H9 (cell line): ENCODE measurements at regions not wholly inside any gene's neighbourhood (a gene's known extent, or its start where the extent isn't known, plus 50 kb on each side); places are given as distances from the start of the nearest gene placed in this dataset.

ENCODE experiments used
- DNase-seq: peaks from one replicate; pipeline ENCODE4 v3.0.0-alpha.2; 2017
- H2AFZ ChIP-seq: one replicate; pipeline ENCODE4 v1.6.1; 2013; ENCODE audit warnings: mild to moderate bottlenecking, low read length, control low read depth, moderate library complexity
- H2AK5ac ChIP-seq: 2 replicates; pipeline ENCODE4 v1.6.1; 2013; ENCODE audit warnings: low read length, control low read depth, mixed read lengths; ENCODE audit not compliant: insufficient read length
- H2BK120ac ChIP-seq: one replicate; pipeline ENCODE4 v1.6.1; 2013; ENCODE audit warnings: low read depth, mild to moderate bottlenecking, low read length, control low read depth, inconsistent platforms; ENCODE audit not compliant: poor library complexity, severe bottlenecking
- H2BK12ac ChIP-seq: 2 replicates; pipeline ENCODE4 v1.6.1; 2013; ENCODE audit warnings: low read length, control low read depth, mixed read lengths, low read depth; ENCODE audit not compliant: insufficient read length
- H2BK15ac ChIP-seq: 2 replicates; pipeline ENCODE4 v1.6.1; 2013; ENCODE audit warnings: low read depth, low read length, control low read depth
- H2BK20ac ChIP-seq: one replicate; pipeline ENCODE4 v1.6.1; 2013; ENCODE audit warnings: low read depth, mild to moderate bottlenecking, low read length, control low read depth, inconsistent platforms; ENCODE audit not compliant: poor library complexity, severe bottlenecking
- H2BK5ac ChIP-seq: 2 replicates; pipeline ENCODE4 v1.6.1; 2013; ENCODE audit warnings: low read length, control low read depth, mixed read lengths; ENCODE audit not compliant: insufficient read length
- H3K14ac ChIP-seq: 2 replicates; pipeline ENCODE4 v1.6.1; 2013; ENCODE audit warnings: low read length, control low read depth; ENCODE audit not compliant: insufficient read depth
- H3K18ac ChIP-seq: 2 replicates; pipeline ENCODE4 v1.6.1; 2013; ENCODE audit warnings: low read depth, mild to moderate bottlenecking, mixed read lengths, low read length, control low read depth; ENCODE audit not compliant: insufficient read length
- H3K23ac ChIP-seq: 2 replicates; pipeline ENCODE4 v1.6.1; 2013; ENCODE audit warnings: low read length, control low read depth, mixed read lengths, low read depth; ENCODE audit not compliant: insufficient read length
- H3K23me2 ChIP-seq: 2 replicates; pipeline ENCODE4 v1.6.1; 2013; ENCODE audit warnings: low read depth, mild to moderate bottlenecking, mixed read lengths, low read length, control low read depth; ENCODE audit not compliant: insufficient read length, poor library complexity, severe bottlenecking
- H3K27ac ChIP-seq: 2 replicates; pipeline ENCODE4 v1.5.1; 2013; ENCODE audit warnings: low read length, control low read depth, mixed read lengths, low read depth; ENCODE audit not compliant: insufficient read length
- H3K27me3 ChIP-seq: 2 replicates; pipeline ENCODE4 v1.6.1; 2013; ENCODE audit warnings: low read length, control low read depth, inconsistent platforms; ENCODE audit not compliant: insufficient read depth
- H3K4ac ChIP-seq: 2 replicates; pipeline ENCODE4 v1.6.1; 2013; ENCODE audit warnings: low read depth, mild to moderate bottlenecking, control low read depth, inconsistent platforms, low read length, moderate library complexity
- H3K4me1 ChIP-seq: 2 replicates; pipeline ENCODE4 v1.6.1; 2013; ENCODE audit warnings: low read length, control low read depth, inconsistent platforms; ENCODE audit not compliant: insufficient read depth
- H3K4me2 ChIP-seq: 2 replicates; pipeline ENCODE4 v1.6.1; 2013; ENCODE audit warnings: low read length, control low read depth, mixed read lengths; ENCODE audit not compliant: insufficient read length, insufficient read depth
- H3K56ac ChIP-seq: 2 replicates; pipeline ENCODE4 v1.6.1; 2013; ENCODE audit warnings: low read depth, mild to moderate bottlenecking, mixed read lengths, low read length, control low read depth; ENCODE audit not compliant: insufficient read length
- H3K79me1 ChIP-seq: 2 replicates; pipeline ENCODE4 v1.6.1; 2013; ENCODE audit warnings: low read depth, mild to moderate bottlenecking, moderate library complexity, low read length, control low read depth, inconsistent platforms; ENCODE audit not compliant: insufficient read depth, poor library complexity, severe bottlenecking
- H3K79me2 ChIP-seq: 2 replicates; pipeline ENCODE4 v1.6.1; 2013; ENCODE audit warnings: low read length, control low read depth, inconsistent platforms; ENCODE audit not compliant: insufficient read depth
- H3K9ac ChIP-seq: 2 replicates; pipeline ENCODE4 v1.6.1; 2013; ENCODE audit warnings: low read length, control low read depth, mixed read lengths; ENCODE audit not compliant: insufficient read length; ENCODE audit errors: extremely low read depth
- H3K9me3 ChIP-seq: one replicate; pipeline ENCODE4 v1.6.1; 2013; ENCODE audit warnings: low read depth, low read length, inconsistent platforms; ENCODE audit not compliant: control insufficient read depth
- H3T11ph ChIP-seq: one replicate; pipeline ENCODE4 v1.6.1; 2013; ENCODE audit warnings: mild to moderate bottlenecking, low read length, control low read depth, inconsistent platforms
- H4K20me1 ChIP-seq: one replicate; pipeline ENCODE4 v1.6.1; 2013; ENCODE audit not compliant: control insufficient read depth, insufficient read length, insufficient read depth
- H4K5ac ChIP-seq: 2 replicates; pipeline ENCODE4 v1.6.1; 2013; ENCODE audit warnings: low read depth, mild to moderate bottlenecking, mixed read lengths, low read length, control low read depth; ENCODE audit not compliant: insufficient read length
- H4K8ac ChIP-seq: replicated peaks from 2 replicates; pipeline ENCODE4 v1.6.1; 2013; ENCODE audit warnings: low read length, control low read depth, mixed read lengths, low read depth; ENCODE audit not compliant: insufficient read length
- H4K91ac ChIP-seq: 2 replicates; pipeline ENCODE4 v1.6.1; 2013; ENCODE audit warnings: low read depth, mild to moderate bottlenecking, moderate library complexity, mixed read lengths, low read length, control low read depth; ENCODE audit not compliant: insufficient read length
- H3K27ac Mint-ChIP-seq, 3 experiments: 2 replicates in 2 of 3; 3 replicates in 1 of 3; pipeline ENCODE4 v1.8.0; 2020 to 2021; ENCODE audit warnings: mixed read lengths in 3 of 3, mild to moderate bottlenecking in 1 of 3, moderate library complexity in 1 of 3
- H3K27me3 Mint-ChIP-seq: 2 replicates; pipeline ENCODE4 v1.8.0; 2021; ENCODE audit warnings: low read depth, mild to moderate bottlenecking, moderate library complexity, mixed read lengths
- H3K36me3 Mint-ChIP-seq, 3 experiments: 2 replicates in 2 of 3; 3 replicates in 1 of 3; pipeline ENCODE4 v1.8.0; 2020 to 2021; ENCODE audit warnings: low read depth in 3 of 3, mixed read lengths in 3 of 3; ENCODE audit not compliant: insufficient read depth in 1 of 3
- H3K4me1 Mint-ChIP-seq, 2 experiments: 2 replicates each; pipeline ENCODE4 v1.8.0; 2020; ENCODE audit warnings: mixed read lengths in 2 of 2
- H3K4me3 Mint-ChIP-seq, 2 experiments: 2 replicates in 1 of 2; 3 replicates in 1 of 2; pipeline ENCODE4 v1.8.0; 2020 to 2021; ENCODE audit warnings: mild to moderate bottlenecking in 2 of 2, mixed read lengths in 2 of 2, moderate library complexity in 1 of 2
- H3K9me3 Mint-ChIP-seq, 2 experiments: 2 replicates in 1 of 2; 3 replicates in 1 of 2; pipeline ENCODE4 v1.8.0; 2020; ENCODE audit warnings: mild to moderate bottlenecking in 2 of 2, mixed read lengths in 2 of 2, moderate library complexity in 1 of 2
- WGBS: extraction: QIAGEN DNeasy Blood & Tissue Kit; methylation state at CpG from one replicate; pipeline ENCODE4 v1.1.7; 2013; ENCODE audit warnings: missing lambda C conversion rate, low lambda C conversion rate, mixed read lengths; ENCODE audit not compliant: insufficient read length; ENCODE audit errors: extremely low coverage; 5-methylcytosine and 5-hydroxymethylcytosine counted together
- TF ChIP-seq, protein P1 (sequence below): fragments of 200-600 bp; sonication (generic); conservative IDR thresholded peaks from 3 replicates; pipeline ENCODE4 v1.8.0; 2021; ENCODE audit warnings: antibody characterized with exemption, mild to moderate bottlenecking

DNA sequence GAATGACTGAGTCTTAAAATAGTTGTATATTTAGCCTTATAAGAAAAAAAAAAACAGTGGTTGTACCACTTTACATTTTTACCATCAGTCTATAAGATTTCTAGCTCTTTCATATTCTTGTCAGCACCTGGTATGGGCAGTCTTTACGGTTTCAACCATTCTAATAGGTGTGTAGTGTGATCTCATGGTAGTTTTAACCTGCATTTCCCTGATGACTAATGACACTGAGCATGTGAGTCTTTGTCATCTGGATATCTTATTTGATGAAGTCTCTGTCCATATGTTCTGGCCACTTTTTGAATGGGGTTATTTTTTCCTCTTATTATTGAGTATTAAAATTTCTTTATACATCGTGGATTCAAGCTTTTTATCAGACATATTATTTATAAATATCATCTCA, 365.3 kb upstream of the IGFBP3 start:
- Histone ChIP-seq H3K79me2 (no peaks in the 10 kb centered on the region), H2BK5ac (no peak overlapping the region), H3K4me1 (peaks cover 2% of the 10 kb centered on the region; the same call in 1 of the 2 replicates), H4K91ac (no peak overlapping the region), H3K18ac (no peak overlapping the region), H4K20me1 (no peaks in the 10 kb centered on the region), H3K27ac (no peak overlapping the region), H2BK12ac (no peak overlapping the region), H3K4ac (no peak overlapping the region), H3K23ac (no peak overlapping the region), H4K8ac (no peak overlapping the region), H3K23me2 (no peaks in the 10 kb centered on the region), H3K9me3 (no peaks in the 10 kb centered on the region), H2BK120ac (no peak overlapping the region), H2BK15ac (no peak overlapping the region), H3K27me3 (no peaks in the 10 kb centered on the region), H3K4me2 (no peak overlapping the region), H4K5ac (no peak overlapping the region), H2AK5ac (no peak overlapping the region), H2AFZ (no peak overlapping the region), H3T11ph (no peak overlapping the region), H2BK20ac (no peak overlapping the region), H3K14ac (no peak overlapping the region), H3K56ac (no peak overlapping the region), H3K79me1 (no peaks in the 10 kb centered on the region), H3K9ac (no peak overlapping the region)
- Mint-ChIP-seq H3K4me3 (no peak overlapping the region), H3K27me3 (no peaks in the 10 kb centered on the region), H3K4me1 (peaks cover 31 to 32% of the 10 kb centered on the region in 2 experiments), H3K9me3 (no peaks in the 10 kb centered on the region), H3K27ac (no peak overlapping the region), H3K36me3 (no peaks in the 10 kb centered on the region)
- no peak for DNase-seq
- TF ChIP-seq, protein P1, sequence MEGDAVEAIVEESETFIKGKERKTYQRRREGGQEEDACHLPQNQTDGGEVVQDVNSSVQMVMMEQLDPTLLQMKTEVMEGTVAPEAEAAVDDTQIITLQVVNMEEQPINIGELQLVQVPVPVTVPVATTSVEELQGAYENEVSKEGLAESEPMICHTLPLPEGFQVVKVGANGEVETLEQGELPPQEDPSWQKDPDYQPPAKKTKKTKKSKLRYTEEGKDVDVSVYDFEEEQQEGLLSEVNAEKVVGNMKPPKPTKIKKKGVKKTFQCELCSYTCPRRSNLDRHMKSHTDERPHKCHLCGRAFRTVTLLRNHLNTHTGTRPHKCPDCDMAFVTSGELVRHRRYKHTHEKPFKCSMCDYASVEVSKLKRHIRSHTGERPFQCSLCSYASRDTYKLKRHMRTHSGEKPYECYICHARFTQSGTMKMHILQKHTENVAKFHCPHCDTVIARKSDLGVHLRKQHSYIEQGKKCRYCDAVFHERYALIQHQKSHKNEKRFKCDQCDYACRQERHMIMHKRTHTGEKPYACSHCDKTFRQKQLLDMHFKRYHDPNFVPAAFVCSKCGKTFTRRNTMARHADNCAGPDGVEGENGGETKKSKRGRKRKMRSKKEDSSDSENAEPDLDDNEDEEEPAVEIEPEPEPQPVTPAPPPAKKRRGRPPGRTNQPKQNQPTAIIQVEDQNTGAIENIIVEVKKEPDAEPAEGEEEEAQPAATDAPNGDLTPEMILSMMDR: no peak
- WGBS: no CpG with 5 or more reads among the region's 2 CpGs
